PC-9 (cell line): ENCODE measurements at regions not wholly inside any gene's neighbourhood (a gene's known extent, or its start where the extent isn't known, plus 50 kb on each side); places are given as distances from the start of the nearest gene placed in this dataset.

Source experiments
- BruUV-seq: library from RNA; stranded (reverse); fragments of 400-500 nt; replicated peaks from 2 replicates; lab custom pipeline; 2021; lab: Mats Ljungman, UMichigan
- CTCF ChIA-PET: fragments of 300-600 bp; sonication (Branson Sonifier 250); formaldehyde crosslinking; loops from one replicate; lab custom pipeline; 2022; ENCODE audit warnings: antibody characterized with exemption; lab: Charles Lee
- POLR2A ChIA-PET: fragments of 300-600 bp; sonication (Branson Sonifier 250); formaldehyde crosslinking; loops from one replicate; lab custom pipeline; 2022; ENCODE audit warnings: antibody characterized with exemption; ENCODE audit not compliant: unreplicated experiment; lab: Charles Lee
- DNase-seq, 2 experiments: peaks; one replicate each; pipeline versions ENCODE4 v3.0.0 to v3.0.0-alpha.2; 2015 to 2022; ENCODE audit warnings: mixed read lengths in 1 of 2
- H2AFZ ChIP-seq: fragments of 200-600 bp; sonication (generic); 2 replicates; pipeline ENCODE4 v1.8.1; 2017; ENCODE audit warnings: antibody characterized with exemption
- H3F3A ChIP-seq: fragments of 200-600 bp; sonication (generic); 2 replicates; pipeline ENCODE4 v1.8.1; 2017; ENCODE audit warnings: antibody characterized with exemption, mild to moderate bottlenecking, low read depth; ENCODE audit not compliant: insufficient read depth
- H3K27ac ChIP-seq: fragments of 200-600 bp; sonication (generic); 2 replicates; pipeline ENCODE4 v1.6.1; 2016; ENCODE audit warnings: mixed run types
- H3K27me3 ChIP-seq: fragments of 200-600 bp; sonication (generic); 2 replicates; pipeline ENCODE4 v1.6.1; 2016; ENCODE audit warnings: low read depth, mixed run types; ENCODE audit not compliant: insufficient read depth
- H3K36me3 ChIP-seq: fragments of 200-600 bp; sonication (generic); 2 replicates; pipeline ENCODE4 v1.6.1; 2016; ENCODE audit warnings: low read depth, mixed run types
- H3K4me1 ChIP-seq: fragments of 200-600 bp; sonication (generic); replicated peaks from 2 replicates; pipeline ENCODE4 v1.6.1; 2016; ENCODE audit warnings: mixed run types; ENCODE audit not compliant: insufficient read depth
- H3K4me2 ChIP-seq: fragments of 200-600 bp; sonication (generic); 2 replicates; pipeline ENCODE4 v1.6.1; 2017; ENCODE audit warnings: mixed run types
- H3K4me3 ChIP-seq: fragments of 200-600 bp; sonication (generic); 2 replicates; pipeline ENCODE4 v1.6.1; 2016; ENCODE audit warnings: mixed run types
- H3K79me2 ChIP-seq: fragments of 200-600 bp; sonication (generic); 2 replicates; pipeline ENCODE4 v1.6.1; 2017; ENCODE audit warnings: low read depth, mixed run types
- H3K9me2 ChIP-seq: fragments of 200-600 bp; sonication (generic); 2 replicates; pipeline ENCODE4 v1.8.1; 2017; ENCODE audit warnings: mild to moderate bottlenecking; ENCODE audit not compliant: insufficient read depth
- H3K9me3 ChIP-seq: fragments of 200-600 bp; sonication (generic); 2 replicates; pipeline ENCODE4 v1.8.1; 2016; ENCODE audit warnings: low read depth; ENCODE audit not compliant: insufficient read depth
- H4K20me1 ChIP-seq: fragments of 200-600 bp; sonication (generic); 2 replicates; pipeline ENCODE4 v1.8.1; 2017; ENCODE audit not compliant: insufficient read depth
- CTCF ChIP-seq: fragments of 200-600 bp; sonication (generic); conservative IDR thresholded peaks from 2 replicates; pipeline ENCODE4 v1.6.1; 2017; ENCODE audit warnings: mixed run types, antibody characterized with exemption, mild to moderate bottlenecking, moderate library complexity
- EZH2 ChIP-seq: fragments of 200-600 bp; sonication (generic); IDR thresholded peaks from 2 replicates; pipeline ENCODE4 v1.8.0; 2017; ENCODE audit warnings: antibody characterized with exemption, low read depth
- intact Hi-C: fragments of 100-400 bp; cut with micrococcal nuclease; formaldehyde crosslinking; loops from one replicate; pipeline ENCODE4 v1.10.0; 2022; ENCODE audit not compliant: unreplicated experiment

DNA sequence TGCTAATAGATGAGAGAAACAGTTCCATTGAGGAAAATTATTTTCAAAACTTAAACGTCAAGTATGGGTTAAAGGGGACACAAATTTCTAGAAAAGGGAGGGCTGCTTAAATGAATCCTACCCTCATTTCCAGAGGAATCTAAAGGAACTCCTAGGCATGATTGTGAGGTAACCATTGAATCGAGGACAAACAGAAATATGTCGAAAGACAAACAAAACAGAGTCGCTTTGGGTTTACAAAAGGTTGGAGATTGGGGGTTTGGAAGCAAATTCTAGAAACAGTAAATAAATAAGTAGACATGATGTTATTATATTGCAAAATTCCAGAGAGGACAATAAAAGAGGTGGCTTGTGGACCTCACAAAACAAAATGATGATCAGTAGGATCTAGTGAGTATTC is 173.1 kb downstream of the FTCDNL1 start:
- ChIA-PET CTCF (interaction anchor here (0.6 kb wide), 1 partner anchor 25 kb away, joined by 3 read pairs; no protein-coding TSS in a partner anchor), POLR2A (no interaction called here)
- Histone ChIP-seq H3F3A (no peaks in the 10 kb centered on the region; the same call in 1 of the 2 replicates), H4K20me1 (no peaks in the 10 kb centered on the region), H3K4me2 (no peak overlapping the region), H3K9me3 (no peaks in the 10 kb centered on the region), H3K27me3 (0 out of 2 replicates have a peak, but pooled peaks cover 3% of the 10 kb centered on the region), H2AFZ (no peak overlapping the region), H3K36me3 (no peaks in the 10 kb centered on the region), H3K4me1 (no peaks in the 10 kb centered on the region), H3K4me3 (no peak overlapping the region), H3K9me2 (no peaks in the 10 kb centered on the region), H3K79me2 (no peaks in the 10 kb centered on the region), H3K27ac (no peak overlapping the region)
- TF ChIP-seq EZH2 (no peak), CTCF (no peak)
- no peak for DNase-seq
- intact Hi-C loops, result no loop called here
- no TSS peak for BruUV-seq

- Histone ChIP-seq H4K20me1 (no peaks in the 10 kb centered on the region), H3K4me1 (no peaks in the 10 kb centered on the region), H3K9me2 (no peaks in the 10 kb centered on the region), H3K4me3 (no peak overlapping the region), H3K79me2 (no peaks in the 10 kb centered on the region), H3K36me3 (no peaks in the 10 kb centered on the region), H2AFZ (no peak overlapping the region), H3K4me2 (no peak overlapping the region), H3K27ac (no peak overlapping the region), H3K27me3 (peaks cover 20% of the 10 kb centered on the region), H3K9me3 (no peaks in the 10 kb centered on the region), H3F3A (no peaks in the 10 kb centered on the region)
- no TSS peak for BruUV-seq
- no peak for DNase-seq
- CTCF ChIA-PET, result no interaction called here
- POLR2A ChIA-PET, result no interaction called here
- TF ChIP-seq CTCF (no peak), EZH2 (no peak)
- intact Hi-C loops, result no loop called here
Observed at GRCh38 chr2:199668645-199669044, 182.3 kb downstream of the FTCDNL1 start.

- no peaks in the 10 kb centered on the region; the same call in 1 of the 2 replicates for H3K9me3 ChIP-seq
- CTCF ChIA-PET, result no interaction called here
- no peaks in the 10 kb centered on the region for H3K36me3 ChIP-seq
- H3K4me2 ChIP-seq, result no peak overlapping the region
- intact Hi-C loops, result no loop called here
- no TSS peak for BruUV-seq
- no peaks in the 10 kb centered on the region for H3K4me1 ChIP-seq
- DNase-seq, result no peak
- H2AFZ ChIP-seq, result no peak overlapping the region
- H4K20me1 ChIP-seq, result no peaks in the 10 kb centered on the region
- H3K27ac ChIP-seq, result no peak overlapping the region
- no peak for TF ChIP-seq CTCF
- no peak for TF ChIP-seq EZH2
- H3K27me3 ChIP-seq, result no peaks in the 10 kb centered on the region
- H3K9me2 ChIP-seq, result no peaks in the 10 kb centered on the region
- no peak overlapping the region for H3K4me3 ChIP-seq
- POLR2A ChIA-PET, result no interaction called here
- no peaks in the 10 kb centered on the region for H3F3A ChIP-seq
- H3K79me2 ChIP-seq, result no peaks in the 10 kb centered on the region
Observed at GRCh38 chr2:199663157-199663556, 187.8 kb downstream of the FTCDNL1 start.
